HEK293 (cell line): ENCODE measurements at regions not wholly inside any gene's neighbourhood (a gene's known extent, or its start where the extent isn't known, plus 50 kb on each side); places are given as distances from the start of the nearest gene placed in this dataset.

Experiments
- CTCF ChIA-PET: fragments of 350-600 bp; formaldehyde crosslinking; extraction: SDS; loops from one replicate; lab custom pipeline; 2021; ENCODE audit warnings: antibody characterized with exemption; lab: Yijun Ruan, JAX
- POLR2A ChIA-PET: fragments of 300-600 bp; formaldehyde crosslinking; extraction: SDS; loops from one replicate; lab custom pipeline; 2020; ENCODE audit warnings: antibody characterized with exemption, inconsistent platforms; lab: Yijun Ruan, JAX
- H3K27ac ChIP-seq: fragments of 200-500 bp; sonication (Bioruptor generic); 2 replicates; pipeline ENCODE4 v1.5.1; 2014; ENCODE audit warnings: low read depth, low read length, control low read depth, inconsistent platforms; ENCODE audit errors: extremely low read depth
- H3K36me3 ChIP-seq, 2 experiments: fragments of 200-500 bp in 1 of 2; sonication (Bioruptor generic) in 1 of 2; 1 replicate in 1 of 2; 2 replicates in 1 of 2; pipeline ENCODE4 v1.5.1; 2014 to 2017; ENCODE audit warnings: inconsistent platforms in 2 of 2, low read length in 2 of 2; ENCODE audit not compliant: control insufficient read depth in 2 of 2, insufficient read depth in 1 of 2
- H3K4me1 ChIP-seq: fragments of 200-500 bp; sonication (Bioruptor generic); 2 replicates; pipeline ENCODE4 v1.5.1; 2014; ENCODE audit warnings: mild to moderate bottlenecking, low read length, inconsistent platforms; ENCODE audit not compliant: control insufficient read depth, insufficient read depth
- H3K4me3 ChIP-seq: 2 replicates; pipeline ENCODE4 v1.5.1; 2011; ENCODE audit warnings: low read depth, mild to moderate bottlenecking, control low read depth, low read length, moderate library complexity
- H3K9me3 ChIP-seq: fragments of 200-500 bp; sonication (Bioruptor generic); 2 replicates; pipeline ENCODE4 v1.5.1; 2014; ENCODE audit warnings: low read depth, low read length, inconsistent platforms; ENCODE audit not compliant: control insufficient read depth, insufficient read depth
- OSR2 ChIP-seq: fragments of 450-650 bp; formaldehyde crosslinking; IDR thresholded peaks from 2 replicates; pipeline ENCODE4 v1.5.1; 2016; ENCODE audit warnings: missing biosample characterization, missing genetic modification characterization
- RBAK ChIP-seq: fragments of 450-650 bp; formaldehyde crosslinking; IDR thresholded peaks from 2 replicates; pipeline ENCODE4 v1.5.1; 2016; ENCODE audit warnings: missing biosample characterization, missing genetic modification characterization
- TRIM28 ChIP-seq: IDR thresholded peaks from 2 replicates; pipeline ENCODE4 v1.6.1; 2011; ENCODE audit warnings: low read length, control low read depth, borderline replicate concordance
- WT1 ChIP-seq: fragments of 450-650 bp; formaldehyde crosslinking; IDR thresholded peaks from 2 replicates; pipeline ENCODE4 v1.5.1; 2016; ENCODE audit warnings: missing biosample characterization, missing genetic modification characterization
- YY2 ChIP-seq: fragments of 450-650 bp; formaldehyde crosslinking; IDR thresholded peaks from 2 replicates; pipeline ENCODE4 v1.5.1; 2016; ENCODE audit warnings: missing biosample characterization, missing genetic modification characterization
- ZBTB21 ChIP-seq: fragments of 450-650 bp; formaldehyde crosslinking; IDR thresholded peaks from 2 replicates; pipeline ENCODE4 v1.5.1; 2017; ENCODE audit warnings: missing biosample characterization, missing genetic modification characterization
- ZEB2 ChIP-seq: fragments of 450-650 bp; formaldehyde crosslinking; IDR thresholded peaks from 2 replicates; pipeline ENCODE4 v1.5.1; 2016; ENCODE audit warnings: missing biosample characterization, missing genetic modification characterization
- ZFP69B ChIP-seq: fragments of 450-650 bp; formaldehyde crosslinking; IDR thresholded peaks from 2 replicates; pipeline ENCODE4 v1.5.1; 2016; ENCODE audit warnings: missing biosample characterization, missing genetic modification characterization
- ZNF112 ChIP-seq: fragments of 450-650 bp; formaldehyde crosslinking; IDR thresholded peaks from 2 replicates; pipeline ENCODE4 v1.5.0; 2017; ENCODE audit warnings: missing biosample characterization, missing genetic modification characterization
- ZNF16 ChIP-seq: fragments of 450-650 bp; formaldehyde crosslinking; IDR thresholded peaks from 2 replicates; pipeline ENCODE4 v1.5.1; 2016; ENCODE audit warnings: low read depth, missing biosample characterization, missing genetic modification characterization
- ZNF292 ChIP-seq: fragments of 450-650 bp; formaldehyde crosslinking; IDR thresholded peaks from 2 replicates; pipeline ENCODE4 v1.5.1; 2016; ENCODE audit warnings: low read depth, missing biosample characterization, missing genetic modification characterization, borderline replicate concordance
- ZNF341 ChIP-seq: fragments of 450-650 bp; formaldehyde crosslinking; IDR thresholded peaks from 2 replicates; pipeline ENCODE4; 2016; ENCODE audit warnings: low read depth, missing biosample characterization, missing genetic modification characterization
- ZNF404 ChIP-seq: fragments of 450-650 bp; formaldehyde crosslinking; IDR thresholded peaks from 2 replicates; pipeline ENCODE4 v1.5.1; 2017; ENCODE audit warnings: missing biosample characterization, missing genetic modification characterization
- ZNF792 ChIP-seq: fragments of 450-650 bp; formaldehyde crosslinking; IDR thresholded peaks from 2 replicates; pipeline ENCODE4 v1.5.1; 2016; ENCODE audit warnings: missing biosample characterization, missing genetic modification characterization
- ZSCAN16 ChIP-seq: fragments of 450-650 bp; formaldehyde crosslinking; IDR thresholded peaks from 2 replicates; pipeline ENCODE4 v1.5.1; 2016; ENCODE audit warnings: missing biosample characterization, missing genetic modification characterization
- ZXDB ChIP-seq: fragments of 450-650 bp; formaldehyde crosslinking; IDR thresholded peaks from 2 replicates; pipeline ENCODE4 v1.5.1; 2016; ENCODE audit warnings: missing biosample characterization, missing genetic modification characterization
- TF ChIP-seq, protein P1 (sequence below): fragments of 450-650 bp; formaldehyde crosslinking; IDR thresholded peaks from 2 replicates; pipeline ENCODE4 v1.5.1; 2016; ENCODE audit warnings: missing biosample characterization, missing genetic modification characterization, low read depth
- TF ChIP-seq, protein P2 (sequence below): fragments of 450-650 bp; formaldehyde crosslinking; conservative IDR thresholded peaks from 2 replicates; pipeline ENCODE4 v1.5.1; 2016; ENCODE audit warnings: low read depth, missing biosample characterization, missing genetic modification characterization
- TF ChIP-seq, protein P3 (sequence below): fragments of 450-650 bp; formaldehyde crosslinking; IDR thresholded peaks from 2 replicates; pipeline ENCODE4 v1.5.1; 2016; ENCODE audit warnings: missing biosample characterization, missing genetic modification characterization
- TF ChIP-seq, protein P4 (sequence below): fragments of 450-650 bp; formaldehyde crosslinking; IDR thresholded peaks from 2 replicates; pipeline ENCODE4 v1.5.1; 2017; ENCODE audit warnings: missing biosample characterization, missing genetic modification characterization

- TF ChIP-seq ZNF16 (tag by site-specific recombination) (no peak), ZEB2 (tag by site-specific recombination) (no peak), ZNF112 (tag by site-specific recombination) (no peak), YY2 (no peak), OSR2 (tag by site-specific recombination) (no peak)
- TF ChIP-seq, protein P1, sequence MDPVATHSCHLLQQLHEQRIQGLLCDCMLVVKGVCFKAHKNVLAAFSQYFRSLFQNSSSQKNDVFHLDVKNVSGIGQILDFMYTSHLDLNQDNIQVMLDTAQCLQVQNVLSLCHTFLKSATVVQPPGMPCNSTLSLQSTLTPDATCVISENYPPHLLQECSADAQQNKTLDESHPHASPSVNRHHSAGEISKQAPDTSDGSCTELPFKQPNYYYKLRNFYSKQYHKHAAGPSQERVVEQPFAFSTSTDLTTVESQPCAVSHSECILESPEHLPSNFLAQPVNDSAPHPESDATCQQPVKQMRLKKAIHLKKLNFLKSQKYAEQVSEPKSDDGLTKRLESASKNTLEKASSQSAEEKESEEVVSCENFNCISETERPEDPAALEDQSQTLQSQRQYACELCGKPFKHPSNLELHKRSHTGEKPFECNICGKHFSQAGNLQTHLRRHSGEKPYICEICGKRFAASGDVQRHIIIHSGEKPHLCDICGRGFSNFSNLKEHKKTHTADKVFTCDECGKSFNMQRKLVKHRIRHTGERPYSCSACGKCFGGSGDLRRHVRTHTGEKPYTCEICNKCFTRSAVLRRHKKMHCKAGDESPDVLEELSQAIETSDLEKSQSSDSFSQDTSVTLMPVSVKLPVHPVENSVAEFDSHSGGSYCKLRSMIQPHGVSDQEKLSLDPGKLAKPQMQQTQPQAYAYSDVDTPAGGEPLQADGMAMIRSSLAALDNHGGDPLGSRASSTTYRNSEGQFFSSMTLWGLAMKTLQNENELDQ (tag by site-specific recombination) = no peak
Measured at GRCh38 chr4:132266374-132266773, 882.7 kb upstream of the PCDH10 start (continued).

GRCh38 chr4:132267321-132267720, 881.8 kb upstream of the PCDH10 start:
- no peaks in the 10 kb centered on the region for H3K9me3 ChIP-seq
- no peaks in the 10 kb centered on the region for H3K4me1 ChIP-seq
- H3K36me3 ChIP-seq = no peaks in the 10 kb centered on the region
- CTCF ChIA-PET = no interaction called here
- no peak overlapping the region for H3K4me3 ChIP-seq
- no peak overlapping the region for H3K27ac ChIP-seq
- no peak for TF ChIP-seq ZSCAN16 (tag by site-specific recombination)
- no peak for TF ChIP-seq ZBTB21 (tag by site-specific recombination)
- TF ChIP-seq, all 188 proteins: peak for 0
- POLR2A ChIA-PET = no interaction called here

GRCh38 chr4:132269303-132269990, 879.6 kb upstream of the PCDH10 start:
- CTCF ChIA-PET = no interaction called here
- H3K4me3 ChIP-seq = no peak overlapping the region

DNA sequence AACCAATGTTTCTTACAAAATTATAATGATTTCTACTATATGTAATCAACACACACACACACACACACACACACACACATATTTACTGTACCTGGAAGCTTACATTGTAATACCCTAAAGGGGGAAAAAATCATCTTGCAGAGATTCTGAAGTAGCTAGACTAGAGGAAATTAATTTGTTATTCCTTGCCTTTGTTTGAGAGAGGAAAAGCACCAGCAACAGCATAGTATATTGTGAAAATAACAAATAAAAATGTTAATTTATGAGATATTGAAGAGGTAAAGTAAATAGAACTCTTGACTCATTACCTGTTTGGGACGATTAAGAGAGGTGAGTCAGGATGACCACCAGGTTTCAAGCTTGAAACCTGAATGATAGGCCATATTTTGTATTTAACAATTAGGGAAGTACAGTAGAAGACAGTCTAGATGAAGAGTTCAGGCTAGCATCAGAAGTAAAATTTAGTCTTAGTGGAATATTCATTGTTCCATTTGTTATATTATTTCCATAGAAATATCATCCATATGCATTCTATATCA, 873.4 kb upstream of the PCDH10 start:
- Histone ChIP-seq H3K36me3 (no peaks in the 10 kb centered on the region), H3K4me1 (no peaks in the 10 kb centered on the region), H3K9me3 (no peaks in the 10 kb centered on the region), H3K27ac (no peak overlapping the region), H3K4me3 (no peak overlapping the region)
- TF ChIP-seq ZNF341 = no peak
- no peak for TF ChIP-seq ZFP69B (tag by site-specific recombination)
- TF ChIP-seq ZNF792 (tag by site-specific recombination) = no peak
- no peak for TF ChIP-seq RBAK
- TF ChIP-seq, protein P2, sequence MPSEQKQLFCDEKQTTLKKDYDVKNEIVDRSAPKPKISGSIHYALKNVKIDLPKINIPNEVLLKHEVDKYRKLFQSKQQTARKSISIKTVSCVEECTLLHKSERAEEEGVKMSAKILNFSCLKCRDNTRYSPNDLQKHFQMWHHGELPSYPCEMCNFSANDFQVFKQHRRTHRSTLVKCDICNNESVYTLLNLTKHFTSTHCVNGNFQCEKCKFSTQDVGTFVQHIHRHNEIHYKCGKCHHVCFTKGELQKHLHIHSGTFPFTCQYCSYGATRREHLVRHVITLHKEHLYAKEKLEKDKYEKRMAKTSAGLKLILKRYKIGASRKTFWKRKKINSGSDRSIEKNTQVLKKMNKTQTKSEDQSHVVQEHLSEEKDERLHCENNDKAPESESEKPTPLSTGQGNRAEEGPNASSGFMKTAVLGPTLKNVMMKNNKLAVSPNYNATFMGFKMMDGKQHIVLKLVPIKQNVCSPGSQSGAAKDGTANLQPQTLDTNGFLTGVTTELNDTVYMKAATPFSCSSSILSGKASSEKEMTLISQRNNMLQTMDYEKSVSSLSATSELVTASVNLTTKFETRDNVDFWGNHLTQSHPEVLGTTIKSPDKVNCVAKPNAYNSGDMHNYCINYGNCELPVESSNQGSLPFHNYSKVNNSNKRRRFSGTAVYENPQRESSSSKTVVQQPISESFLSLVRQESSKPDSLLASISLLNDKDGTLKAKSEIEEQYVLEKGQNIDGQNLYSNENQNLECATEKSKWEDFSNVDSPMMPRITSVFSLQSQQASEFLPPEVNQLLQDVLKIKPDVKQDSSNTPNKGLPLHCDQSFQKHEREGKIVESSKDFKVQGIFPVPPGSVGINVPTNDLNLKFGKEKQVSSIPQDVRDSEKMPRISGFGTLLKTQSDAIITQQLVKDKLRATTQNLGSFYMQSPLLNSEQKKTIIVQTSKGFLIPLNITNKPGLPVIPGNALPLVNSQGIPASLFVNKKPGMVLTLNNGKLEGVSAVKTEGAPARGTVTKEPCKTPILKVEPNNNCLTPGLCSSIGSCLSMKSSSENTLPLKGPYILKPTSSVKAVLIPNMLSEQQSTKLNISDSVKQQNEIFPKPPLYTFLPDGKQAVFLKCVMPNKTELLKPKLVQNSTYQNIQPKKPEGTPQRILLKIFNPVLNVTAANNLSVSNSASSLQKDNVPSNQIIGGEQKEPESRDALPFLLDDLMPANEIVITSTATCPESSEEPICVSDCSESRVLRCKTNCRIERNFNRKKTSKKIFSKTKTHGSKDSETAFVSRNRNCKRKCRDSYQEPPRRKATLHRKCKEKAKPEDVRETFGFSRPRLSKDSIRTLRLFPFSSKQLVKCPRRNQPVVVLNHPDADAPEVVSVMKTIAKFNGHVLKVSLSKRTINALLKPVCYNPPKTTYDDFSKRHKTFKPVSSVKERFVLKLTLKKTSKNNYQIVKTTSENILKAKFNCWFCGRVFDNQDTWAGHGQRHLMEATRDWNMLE (tag by site-specific recombination) = no peak
- TF ChIP-seq TRIM28 = no peak
- CTCF ChIA-PET = interaction anchor here (0.7 kb wide), 1 partner anchor 17 kb away, joined by 4 read pairs; no protein-coding TSS in a partner anchor
- POLR2A ChIA-PET = no interaction called here

More at GRCh38 chr4:132269303-132269990, 879.6 kb upstream of the PCDH10 start:
- Histone ChIP-seq H3K9me3 (no peaks in the 10 kb centered on the region), H3K27ac (no peak overlapping the region), H3K4me1 (no peaks in the 10 kb centered on the region), H3K36me3 (no peaks in the 10 kb centered on the region)
- TF ChIP-seq WT1 (tag by site-specific recombination) = no peak
- TF ChIP-seq, protein P3, sequence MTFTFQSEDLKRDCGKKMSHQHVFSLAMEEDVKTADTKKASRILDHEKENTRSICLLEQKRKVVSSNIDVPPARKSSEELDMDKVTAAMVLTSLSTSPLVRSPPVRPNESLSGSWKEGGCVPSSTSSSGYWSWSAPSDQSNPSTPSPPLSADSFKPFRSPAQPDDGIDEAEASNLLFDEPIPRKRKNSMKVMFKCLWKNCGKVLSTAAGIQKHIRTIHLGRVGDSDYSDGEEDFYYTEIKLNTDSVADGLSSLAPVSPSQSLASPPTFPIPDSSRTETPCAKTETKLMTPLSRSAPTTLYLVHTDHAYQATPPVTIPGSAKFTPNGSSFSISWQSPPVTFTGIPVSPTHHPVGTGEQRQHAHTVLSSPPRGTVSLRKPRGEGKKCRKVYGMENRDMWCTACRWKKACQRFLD = no peak
- no peak for TF ChIP-seq ZXDB (tag by site-specific recombination)
- TF ChIP-seq ZNF292 (tag by site-specific recombination) = no peak
- TF ChIP-seq, protein P4, sequence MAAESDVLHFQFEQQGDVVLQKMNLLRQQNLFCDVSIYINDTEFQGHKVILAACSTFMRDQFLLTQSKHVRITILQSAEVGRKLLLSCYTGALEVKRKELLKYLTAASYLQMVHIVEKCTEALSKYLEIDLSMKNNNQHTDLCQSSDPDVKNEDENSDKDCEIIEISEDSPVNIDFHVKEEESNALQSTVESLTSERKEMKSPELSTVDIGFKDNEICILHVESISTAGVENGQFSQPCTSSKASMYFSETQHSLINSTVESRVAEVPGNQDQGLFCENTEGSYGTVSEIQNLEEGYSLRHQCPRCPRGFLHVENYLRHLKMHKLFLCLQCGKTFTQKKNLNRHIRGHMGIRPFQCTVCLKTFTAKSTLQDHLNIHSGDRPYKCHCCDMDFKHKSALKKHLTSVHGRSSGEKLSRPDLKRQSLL (tag by site-specific recombination) = no peak
- no peak for TF ChIP-seq ZNF404 (tag by site-specific recombination)
- POLR2A ChIA-PET = no interaction called here
